Fibroblast of the aortic adventitia (primary cell): ENCODE measurements at regions not wholly inside any gene's neighbourhood (a gene's known extent, or its start where the extent isn't known, plus 50 kb on each side); places are given as distances from the start of the nearest gene placed in this dataset.

Source experiments
- DNase-seq: peaks from one replicate; pipeline ENCODE4 v3.0.0-alpha.2; 2010; ENCODE audit warnings: low read depth
- H3K4me3 ChIP-seq: 2 replicates; pipeline ENCODE4 v1.5.1; 2011; ENCODE audit warnings: low read depth, mild to moderate bottlenecking, control low read depth, low read length, moderate library complexity
- CTCF ChIP-seq: IDR thresholded peaks from 2 replicates; pipeline ENCODE4 v1.5.1; 2011; ENCODE audit warnings: mild to moderate bottlenecking, low read length, control low read depth, inconsistent platforms; ENCODE audit not compliant: insufficient read depth

GRCh38 chr19:28502879-28503734 is 709.8 kb downstream of the UQCRFS1 start:
- no peak for DNase-seq
- no peak overlapping the region for H3K4me3 ChIP-seq
- TF ChIP-seq CTCF, result no peak

GRCh38 chr19:28501976-28502375 is 711.0 kb downstream of the UQCRFS1 start:
- no peak overlapping the region for H3K4me3 ChIP-seq
- no peak for DNase-seq
- TF ChIP-seq CTCF, result no peak

GRCh38 chr19:28500982-28501630 is 711.8 kb downstream of the UQCRFS1 start:
- H3K4me3 ChIP-seq, result no peak overlapping the region
- TF ChIP-seq CTCF, result no peak
- no peak for DNase-seq

- DNase-seq, result no peak
- no peak for TF ChIP-seq CTCF
- H3K4me3 ChIP-seq, result no peak overlapping the region
These were observed 712.7 kb downstream of the UQCRFS1 start for GRCh38 chr19:28500296-28500695.

GRCh38 chr19:28498404-28498976 is 714.5 kb downstream of the UQCRFS1 start:
- no peak for DNase-seq
- no peak for TF ChIP-seq CTCF
- H3K4me3 ChIP-seq, result no peak overlapping the region

GRCh38 chr19:28497887-28498286 is 715.1 kb downstream of the UQCRFS1 start:
- no peak for DNase-seq
- no peak overlapping the region for H3K4me3 ChIP-seq
- TF ChIP-seq CTCF, result no peak
